Coronary artery (tissue), 2 donors: ENCODE measurements at regions not wholly inside any gene's neighbourhood (a gene's known extent, or its start where the extent isn't known, plus 50 kb on each side); places are given as distances from the start of the nearest gene placed in this dataset.

Experiments
- DNase-seq: peaks from one replicate; pipeline ENCODE4 v3.0.0-alpha.2; 2017; ENCODE audit warnings: low spot score
- H3K27ac ChIP-seq, 2 donors: fragments of 200-600 bp; sonication (generic); one replicate each; pipeline ENCODE4 v1.5.1; 2016 to 2019
- H3K4me3 ChIP-seq: fragments of 200-600 bp; sonication (generic); 2 replicates; pipeline ENCODE4 v1.5.1; 2016; ENCODE audit warnings: mild to moderate bottlenecking, moderate library complexity
- CTCF ChIP-seq: fragments of 200-600 bp; sonication (generic); IDR thresholded peaks from one replicate; pipeline ENCODE4 v1.5.1; 2019; ENCODE audit warnings: antibody characterized with exemption

DNA sequence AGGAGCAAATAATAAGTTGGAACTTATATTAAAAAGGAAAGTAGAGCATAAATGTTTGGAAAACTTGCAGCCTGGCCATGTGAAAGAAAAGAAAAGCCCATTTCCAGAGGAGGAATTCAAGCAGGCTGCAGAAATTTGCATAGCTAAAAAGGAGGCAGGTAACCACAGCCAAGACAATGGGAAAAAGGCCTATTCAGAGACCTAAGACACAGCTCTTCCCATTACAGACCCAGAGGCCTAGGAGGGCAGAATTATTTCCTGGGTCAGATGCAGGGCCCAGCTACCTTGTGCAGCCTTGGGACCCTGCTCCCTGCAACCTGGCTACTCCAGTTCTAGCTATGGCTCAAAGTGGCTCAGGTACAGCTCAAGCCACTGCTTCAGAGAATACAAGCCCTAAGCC, 234.6 kb upstream of the BCHE start:
- no peak for TF ChIP-seq CTCF
- no peak for DNase-seq

GRCh38 chr3:166064476-166064875, 227.3 kb upstream of the BCHE start:
- H3K4me3 ChIP-seq: no peak overlapping the region
- no peak for TF ChIP-seq CTCF
- DNase-seq: no peak
- no peak overlapping the region for H3K27ac ChIP-seq

More for the DNA sequence above, 234.6 kb upstream of the BCHE start:
- no peak overlapping the region for H3K27ac ChIP-seq
- H3K4me3 ChIP-seq: no peak overlapping the region

- TF ChIP-seq CTCF: no peak
- no peak overlapping the region for H3K27ac ChIP-seq
- no peak for DNase-seq
- no peak overlapping the region for H3K4me3 ChIP-seq
These were observed 223.7 kb upstream of the BCHE start for GRCh38 chr3:166060789-166061479.

GRCh38 chr3:166052440-166052839, 215.2 kb upstream of the BCHE start:
- Histone ChIP-seq H3K4me3 (no peak overlapping the region), H3K27ac (no peak overlapping the region)
- DNase-seq: no peak
- no peak for TF ChIP-seq CTCF

GRCh38 chr3:166029507-166029906, 192.3 kb upstream of the BCHE start:
- no peak overlapping the region for H3K27ac ChIP-seq
- no peak for TF ChIP-seq CTCF
- no peak for DNase-seq
- H3K4me3 ChIP-seq: no peak overlapping the region

DNA sequence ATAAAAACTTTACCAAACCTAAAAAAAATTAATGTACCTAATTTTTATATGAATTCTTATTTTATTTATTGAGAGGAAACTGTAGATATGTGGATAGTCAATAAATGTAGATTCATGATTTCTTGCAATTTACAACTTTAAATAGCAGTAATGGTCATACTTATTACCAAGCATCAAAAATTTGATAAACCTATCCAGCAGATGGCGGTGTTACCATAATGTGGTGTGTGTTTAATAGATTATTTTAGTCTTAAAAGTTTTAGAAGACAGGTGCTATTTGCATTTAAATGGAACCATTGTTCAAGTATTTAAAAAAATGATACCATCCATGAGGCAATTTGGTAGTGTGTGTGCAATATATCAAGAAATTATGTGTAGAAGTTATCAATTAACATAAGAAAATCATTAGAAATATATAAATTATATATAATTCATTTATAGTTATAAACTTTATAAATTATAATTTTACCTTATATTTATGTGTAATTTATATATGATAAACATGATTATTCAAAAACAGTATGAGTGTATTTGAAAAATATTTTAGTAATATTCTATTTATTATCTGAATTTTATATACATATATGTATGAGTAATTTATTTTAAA, 176.0 kb upstream of the BCHE start:
- H3K4me3 ChIP-seq: no peak overlapping the region
- H3K27ac ChIP-seq: no peak overlapping the region
- TF ChIP-seq CTCF: no peak
- DNase-seq: no peak

- Histone ChIP-seq H3K4me3 (no peak overlapping the region), H3K27ac (no peak overlapping the region)
- TF ChIP-seq CTCF: no peak
- DNase-seq: no peak
These were observed 174.5 kb upstream of the BCHE start for GRCh38 chr3:166011771-166012170.
